Adrenal gland (tissue), 9 donors: ENCODE measurements at regions not wholly inside any gene's neighbourhood (a gene's known extent, or its start where the extent isn't known, plus 50 kb on each side); places are given as distances from the start of the nearest gene placed in this dataset.

ENCODE experiments used
- DNase-seq, 7 donors: peaks; one replicate each; pipeline ENCODE4 v3.0.0-alpha.2; 2019 to 2020
- H3K27ac ChIP-seq, 5 donors: fragments of 200-600 bp; sonication (generic) in 4 of 5; 1 replicate in 3 of 5; 2 replicates in 2 of 5; pipeline versions ENCODE4 v1.5.1 to v1.8.0; 2016 to 2020; ENCODE audit warnings: mild to moderate bottlenecking in 1 of 5
- H3K27me3 ChIP-seq: fragments of 200-600 bp; 2 replicates; pipeline ENCODE4 v1.8.0; 2021
- H3K36me3 ChIP-seq, 2 donors: fragments of 200-600 bp; replicated peaks in 1 of 2; 1 replicate in 1 of 2; 2 replicates in 1 of 2; pipeline versions ENCODE4 v1.5.1 to v1.8.0; 2018 to 2022
- H3K4me1 ChIP-seq, 2 donors: fragments of 200-600 bp; replicated peaks in 1 of 2; 1 replicate in 1 of 2; 2 replicates in 1 of 2; pipeline versions ENCODE4 v1.5.1 to v1.8.0; 2018 to 2021
- H3K4me3 ChIP-seq, 4 donors: fragments of 200-600 bp; sonication (generic) in 3 of 4; one replicate each; pipeline ENCODE4 v1.5.1; 2016 to 2018
- H3K9me3 ChIP-seq, 3 donors: fragments of 200-600 bp; sonication (generic) in 1 of 3; replicated peaks in 1 of 3; 1 replicate in 2 of 3; 2 replicates in 1 of 3; pipeline versions ENCODE4 v1.5.1 to v1.8.0; 2016 to 2021
- CTCF ChIP-seq, 6 experiments: fragments of 450-650 bp in 4 of 6; fragments of 200-600 bp in 2 of 6; sonication (generic) in 1 of 6; IDR thresholded peaks; 1 replicate in 5 of 6; 2 replicates in 1 of 6; pipeline versions ENCODE4 v1.5.1 to v1.8.0; 2016 to 2021; ENCODE audit warnings: antibody characterized with exemption in 6 of 6, mild to moderate bottlenecking in 2 of 6, moderate library complexity in 1 of 6
- POLR2A ChIP-seq, 2 donors: fragments of 450-650 bp; IDR thresholded peaks; one replicate each; pipeline ENCODE4 v1.6.1; 2017; ENCODE audit warnings: antibody characterized with exemption in 2 of 2, mild to moderate bottlenecking in 2 of 2, moderate library complexity in 1 of 2
- WGBS, 4 donors: extraction: QIAGEN DNeasy Blood & Tissue Kit in 2 of 4; methylation state at CpG; one replicate each; pipeline versions ENCODE4 v1.1.5 to v1.1.7; 2013 to 2017; 5-methylcytosine and 5-hydroxymethylcytosine counted together
- intact Hi-C, 2 donors: fragments of 100-400 bp; cut with DNase I; formaldehyde crosslinking; loops; one replicate each; pipeline versions ENCODE4 v1.14.1 to v1.15.0; 2022 to 2023
- donor health status: healthy with polysubstance abuse.
- donor health status: Bipolar disorder and iron deficiency.
- donor health status: DM: yes; HTN: yes; CAD: no.
- donor health status: DM: no; HTN: no; CAD: no.
- donor health status: DM: no; HTN: no; CAD: no.

GRCh38 chr4:132506568-132506967, 642.5 kb upstream of the PCDH10 start:
- Histone ChIP-seq H3K36me3 (no peaks in the 10 kb centered on the region), H3K9me3 (peaks cover 0 to 4% (median 0%) of the 10 kb centered on the region in 3 donors), H3K4me1 (no peaks in the 10 kb centered on the region), H3K4me3 (no peak overlapping the region), H3K27ac (no peak overlapping the region), H3K27me3 (no peaks in the 10 kb centered on the region)
- intact Hi-C loops, result no loop called here
- no peak for DNase-seq
- WGBS, 4 donors, result 85 to 95% (median 91%) methylated on average over 2 of the region's 2 CpGs
- TF ChIP-seq POLR2A (IDR thresholded peaks at IDR 0.05) (no peak), CTCF (IDR thresholded peaks at IDR 0.05) (no peak)

GRCh38 chr4:132513491-132513890, 635.6 kb upstream of the PCDH10 start:
- intact Hi-C loops, result no loop called here
- Histone ChIP-seq H3K27ac (no peak overlapping the region), H3K4me1 (no peaks in the 10 kb centered on the region), H3K9me3 (no peaks in the 10 kb centered on the region), H3K36me3 (no peaks in the 10 kb centered on the region), H3K27me3 (no peaks in the 10 kb centered on the region), H3K4me3 (no peak overlapping the region)
- DNase-seq, result no peak
- TF ChIP-seq POLR2A (IDR thresholded peaks at IDR 0.05), result no peak
- TF ChIP-seq CTCF (IDR thresholded peaks at IDR 0.05), result no peak
- 29 to 43% (median 34%) methylated on average over 2 of the region's 2 CpGs for WGBS, 4 donors

- DNase-seq, result no peak
- no peak overlapping the region for H3K4me3 ChIP-seq
- no peaks in the 10 kb centered on the region for H3K4me1 ChIP-seq
- H3K36me3 ChIP-seq, result no peaks in the 10 kb centered on the region
- no peaks in the 10 kb centered on the region for H3K27me3 ChIP-seq
- H3K9me3 ChIP-seq, result peaks cover 0 to 4% (median 0%) of the 10 kb centered on the region in 3 donors
- 73 to 87% (median 79%) methylated on average over 1 of the region's 1 CpG for WGBS, 4 donors
- intact Hi-C loops, result no loop called here
- TF ChIP-seq CTCF (IDR thresholded peaks at IDR 0.05) (no peak), POLR2A (IDR thresholded peaks at IDR 0.05) (no peak)
- no peak overlapping the region for H3K27ac ChIP-seq
These were observed 622.4 kb upstream of the PCDH10 start for GRCh38 chr4:132526652-132527051.

- DNase-seq, result no peak
- WGBS, 4 donors, result 43 to 50% (median 47%) methylated on average over 1 of the region's 1 CpG
- Histone ChIP-seq H3K36me3 (no peaks in the 10 kb centered on the region), H3K4me3 (no peak overlapping the region), H3K27me3 (no peaks in the 10 kb centered on the region), H3K9me3 (peaks cover 0 to 4% (median 0%) of the 10 kb centered on the region in 3 donors), H3K27ac (no peak overlapping the region), H3K4me1 (no peaks in the 10 kb centered on the region)
- TF ChIP-seq POLR2A (IDR thresholded peaks at IDR 0.05) (no peak), CTCF (IDR thresholded peaks at IDR 0.05) (no peak)
- intact Hi-C loops, result no loop called here
These were observed 621.3 kb upstream of the PCDH10 start for GRCh38 chr4:132527817-132528216.
